K562 (cell line): ENCODE measurements at regions not wholly inside any gene's neighbourhood (a gene's known extent, or its start where the extent isn't known, plus 50 kb on each side); places are given as distances from the start of the nearest gene placed in this dataset.
"Not testable (repeated sequence)": the region's sequence is repeated elsewhere in the genome, so short reads cannot be mapped to it uniquely, and the experiment has no call there.

Source experiments
- ATAC-seq: fragments of 200-7000 bp; cut with Tn5 transposase; 3 replicates; pipeline ENCODE4 v1.9.1; 2020; ENCODE audit warnings: moderate library complexity
- BruUV-seq: library from RNA; stranded (reverse); fragments of 400-500 nt; replicated peaks from 2 replicates; lab custom pipeline; 2021; lab: Mats Ljungman, UMichigan
- CTCF ChIA-PET: fragments of 300-600 bp; formaldehyde crosslinking; extraction: SDS; loops from one replicate; lab custom pipeline; 2021; ENCODE audit warnings: low intra/inter-chr PET ratio; lab: Yijun Ruan, JAX
- POLR2A ChIA-PET: fragments of 300-600, 350-650 bp; sonication (Branson Sonifier 250); formaldehyde crosslinking; extraction: SDS; loops from one replicate; lab custom pipeline; 2021; ENCODE audit warnings: antibody characterized with exemption, inconsistent platforms; lab: Yijun Ruan, JAX
- DNase-seq, 4 experiments: peaks; one replicate each; pipeline versions ENCODE4 v3.0.0 to v3.0.0-alpha.2; 2011 to 2018; ENCODE audit warnings: low spot score in 3 of 4, mixed read lengths in 3 of 4; ENCODE audit errors: extremely low read depth in 1 of 4
- FAIRE-seq: peaks from 2 replicates; lab custom pipeline; 2011; peaks lifted over from hg19 to GRCh38; lab: Jason Lieb, UNC
- H2AFZ ChIP-seq: 2 replicates; pipeline ENCODE4 v1.6.0; 2011; ENCODE audit warnings: low read depth, low read length, control low read depth, inconsistent platforms
- H3K27ac ChIP-seq: fragments of 200-600 bp; 3 replicates; pipeline ENCODE4 v1.8.0; 2011; ENCODE audit warnings: low read depth, mild to moderate bottlenecking, control low read depth, inconsistent platforms, low read length, moderate library complexity, mixed read lengths; ENCODE audit errors: extremely low read depth
- H3K27me3 ChIP-seq, 2 experiments: fragments of 300-600 bp in 1 of 2; 2 replicates in 1 of 2; 3 replicates in 1 of 2; pipeline versions ENCODE4 v1.6.0 to v1.8.0; 2011; ENCODE audit warnings: inconsistent platforms in 2 of 2, low read length in 2 of 2, mild to moderate bottlenecking in 1 of 2, mixed read lengths in 1 of 2, moderate library complexity in 1 of 2; ENCODE audit not compliant: control insufficient read depth in 2 of 2, insufficient read depth in 2 of 2
- H3K36me3 ChIP-seq: fragments of 300-600 bp; 3 replicates; pipeline ENCODE4 v1.8.0; 2011; ENCODE audit warnings: mild to moderate bottlenecking, low read length, inconsistent platforms; ENCODE audit not compliant: control insufficient read depth, insufficient read depth
- H3K4me1 ChIP-seq, 2 experiments: fragments of 200-600 bp in 1 of 2; replicated peaks in 1 of 2; 2 replicates in 1 of 2; 3 replicates in 1 of 2; pipeline versions ENCODE4 v1.5.1 to v1.8.0; 2011; ENCODE audit warnings: inconsistent platforms in 2 of 2, low read length in 2 of 2, mild to moderate bottlenecking in 1 of 2, mixed read lengths in 1 of 2, moderate library complexity in 1 of 2; ENCODE audit not compliant: control insufficient read depth in 2 of 2, insufficient read depth in 2 of 2
- H3K4me2 ChIP-seq: 2 replicates; pipeline ENCODE4 v1.6.1; 2011; ENCODE audit warnings: low read length, control low read depth, inconsistent platforms, mixed read lengths; ENCODE audit not compliant: insufficient read depth
- H3K4me3 ChIP-seq: fragments of 200-600 bp; sonication (generic), shearing (Covaris generic); 2 replicates; pipeline ENCODE4 v1.5.1; 2016; ENCODE audit warnings: control low read depth, inconsistent platforms
- H3K79me2 ChIP-seq: fragments of 200-600 bp; 3 replicates; pipeline ENCODE4 v1.8.0; 2011; ENCODE audit warnings: low read length, inconsistent platforms; ENCODE audit not compliant: control insufficient read depth, insufficient read depth
- H3K9ac ChIP-seq, 2 experiments: 2 replicates each; pipeline versions ENCODE4 v1.6.0 to v1.6.1; 2011; ENCODE audit warnings: low read depth in 2 of 2, low read length in 2 of 2, control low read depth in 1 of 2, inconsistent platforms in 1 of 2, mild to moderate bottlenecking in 1 of 2, mixed read lengths in 1 of 2; ENCODE audit not compliant: insufficient read depth in 1 of 2
- H3K9me1 ChIP-seq: one replicate; pipeline ENCODE4 v1.6.0; 2011; ENCODE audit warnings: inconsistent platforms, mild to moderate bottlenecking, low read length, moderate library complexity; ENCODE audit not compliant: control insufficient read depth, insufficient read depth
- H3K9me3 ChIP-seq: replicated peaks from 2 replicates; pipeline ENCODE4 v1.5.1; 2011; ENCODE audit warnings: low read depth, low read length, inconsistent platforms; ENCODE audit not compliant: control insufficient read depth, insufficient read depth
- H4K20me1 ChIP-seq: replicated peaks from 2 replicates; pipeline ENCODE4 v1.6.1; 2011; ENCODE audit warnings: low read length, inconsistent platforms, mixed read lengths; ENCODE audit not compliant: control insufficient read depth, insufficient read depth
- ATF2 ChIP-seq: sonication (generic); formaldehyde crosslinking; IDR thresholded peaks from 2 replicates; pipeline ENCODE4 v1.8.1; 2022; ENCODE audit warnings: missing genetic modification reagents
- CXXC5 ChIP-seq: fragments of 250-450 bp; sonication (Bioruptor Pico); IDR thresholded peaks from 2 replicates; pipeline ENCODE4 v1.8.0; 2022; ENCODE audit warnings: inconsistent platforms, mild to moderate bottlenecking, moderate library complexity
- NR2C1 ChIP-seq, 2 experiments: fragments of 450-650 bp; IDR thresholded peaks; 2 replicates each; pipeline ENCODE4 v1.6.1; 2017; ENCODE audit warnings: mild to moderate bottlenecking in 2 of 2, antibody characterized with exemption in 1 of 2, inconsistent platforms in 1 of 2, missing compliant biosample characterization in 1 of 2, missing genetic modification characterization in 1 of 2
- NUFIP1 ChIP-seq: fragments of 450-650 bp; IDR thresholded peaks from 2 replicates; pipeline ENCODE4 v1.6.1; 2018; ENCODE audit not compliant: partially characterized antibody
- RNF219 ChIP-seq: fragments of 250-450 bp; sonication (Bioruptor Pico); IDR thresholded peaks from 2 replicates; pipeline ENCODE4 v1.5.0; 2022; ENCODE audit warnings: mild to moderate bottlenecking
- ZC3H4 ChIP-seq: sonication (generic); formaldehyde crosslinking; IDR thresholded peaks from 2 replicates; pipeline ENCODE4 v1.9.0; 2021; ENCODE audit warnings: missing genetic modification reagents, borderline replicate concordance
- WGBS: fragments of 100-300 bp; shearing (Covaris generic); methylation state at CpG from one replicate; pipeline ENCODE4 v1.1.6; 2016; ENCODE audit warnings: low coverage, mixed read lengths; ENCODE audit not compliant: insufficient coverage; ENCODE audit errors: missing lambda C conversion rate; 5-methylcytosine and 5-hydroxymethylcytosine counted together
- in situ Hi-C: fragments of 300-500 bp; cut with MboI; formaldehyde crosslinking; loops from 4 replicates; pipeline ENCODE4 v1.15.0; 2018; ENCODE audit warnings: inconsistent platforms, mixed read lengths
- intact Hi-C: fragments of 100-400 bp; cut with micrococcal nuclease; formaldehyde crosslinking; loops from 2 replicates; pipeline ENCODE4 v1.14.2; 2022
- TF ChIP-seq, protein P1 (sequence below): IDR thresholded peaks from 2 replicates; pipeline ENCODE4 v1.6.1; 2012; ENCODE audit warnings: low read depth, low read length, improper control_type of control experiment, borderline replicate concordance

GRCh38 chr4:49219489-49220225 lies 233.6 kb downstream of the CWH43 start:
- BruUV-seq, H3K79me2 ChIP-seq, H3K27me3 ChIP-seq, H3K36me3 ChIP-seq, FAIRE-seq, H4K20me1 ChIP-seq, in situ Hi-C loops, H3K27ac ChIP-seq, H3K9me3 ChIP-seq, CTCF ChIA-PET, H3K9me1 ChIP-seq, intact Hi-C loops, H3K4me2 ChIP-seq, H3K9ac ChIP-seq, H3K4me1 ChIP-seq, ATAC-seq, H2AFZ ChIP-seq, POLR2A ChIA-PET, H3K4me3 ChIP-seq: not testable (repeated sequence)
- WGBS, result 11% methylated on average over 4 of the region's 4 CpGs
- peak in 1 of 4 experiments; percentile 6 for DNase-seq

DNA sequence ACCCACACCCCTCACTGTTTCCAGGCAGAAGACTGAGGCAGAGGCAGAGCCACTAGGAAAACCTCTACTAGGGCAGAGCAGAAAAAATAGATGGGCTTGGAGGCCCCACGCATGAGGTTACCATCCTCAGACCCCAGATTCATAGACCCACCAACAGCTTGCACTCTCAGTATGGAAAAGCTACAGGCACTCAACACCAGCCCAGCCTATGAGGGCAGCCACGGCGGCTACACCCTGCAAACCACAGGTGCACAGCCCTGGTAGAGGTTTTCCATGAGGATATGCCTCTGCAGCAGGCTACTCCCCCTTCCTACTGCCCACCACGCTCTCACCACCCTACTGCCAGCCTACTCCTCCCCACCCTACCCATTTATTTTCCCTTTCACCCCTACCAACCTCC lies 235.1 kb downstream of the CWH43 start:
- no peak for ATAC-seq
- Histone ChIP-seq H3K9me1 (no peaks in the 10 kb centered on the region), H3K36me3 (no peaks in the 10 kb centered on the region), H3K27me3 (no peaks in the 10 kb centered on the region), H3K9me3 (no peaks in the 10 kb centered on the region), H2AFZ (no peak overlapping the region), H3K4me1 (no peaks in the 10 kb centered on the region), H3K79me2 (no peaks in the 10 kb centered on the region), H4K20me1 (no peaks in the 10 kb centered on the region), H3K9ac (no peak overlapping the region), H3K4me2 (no peak overlapping the region), H3K27ac (no peak overlapping the region), H3K4me3 (no peak overlapping the region)
- WGBS, result 14% methylated on average over 4 of the region's 4 CpGs
- intact Hi-C loops, result no loop called here
- CTCF ChIA-PET, result no interaction called here
- in situ Hi-C loops, result no loop called here
- BruUV-seq, result no TSS peak
- no peak for FAIRE-seq
- peak in 1 of 4 experiments; percentile 13 for DNase-seq
- POLR2A ChIA-PET, result no interaction called here
- TF ChIP-seq NR2C1 (IDR thresholded peaks at IDR 0.05) (no peak), NR2C1 (tag; IDR thresholded peaks at IDR 0.05) (no peak), CXXC5 (no peak), ZC3H4 (CRISPR knock-in tag) (no peak), RNF219 (CRISPR knock-in tag) (no peak), ATF2 (no peak), NUFIP1 (no peak)
- TF ChIP-seq, protein P1, sequence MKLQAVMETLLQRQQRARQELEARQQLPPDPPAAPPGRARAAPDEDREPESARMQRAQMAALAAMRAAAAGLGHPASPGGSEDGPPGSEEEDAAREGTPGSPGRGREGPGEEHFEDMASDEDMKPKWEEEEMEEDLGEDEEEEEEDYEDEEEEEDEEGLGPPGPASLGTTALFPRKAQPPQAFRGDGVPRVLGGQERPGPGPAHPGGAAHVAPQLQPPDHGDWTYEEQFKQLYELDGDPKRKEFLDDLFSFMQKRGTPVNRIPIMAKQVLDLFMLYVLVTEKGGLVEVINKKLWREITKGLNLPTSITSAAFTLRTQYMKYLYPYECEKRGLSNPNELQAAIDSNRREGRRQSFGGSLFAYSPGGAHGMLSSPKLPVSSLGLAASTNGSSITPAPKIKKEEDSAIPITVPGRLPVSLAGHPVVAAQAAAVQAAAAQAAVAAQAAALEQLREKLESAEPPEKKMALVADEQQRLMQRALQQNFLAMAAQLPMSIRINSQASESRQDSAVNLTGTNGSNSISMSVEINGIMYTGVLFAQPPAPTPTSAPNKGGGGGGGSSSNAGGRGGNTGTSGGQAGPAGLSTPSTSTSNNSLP, result no peak
